Fibroblast of peridontal ligament (primary cell): ENCODE measurements at regions not wholly inside any gene's neighbourhood (a gene's known extent, or its start where the extent isn't known, plus 50 kb on each side); places are given as distances from the start of the nearest gene placed in this dataset.

Experiments used
- DNase-seq: peaks from one replicate; pipeline ENCODE4 v3.0.0-alpha.2; 2010; ENCODE audit errors: extremely low read depth

GRCh38 chr12:111040690-111041089 lies 120.3 kb upstream of the MYL2 start:
- no peak for DNase-seq

GRCh38 chr12:111038941-111039340 lies 118.6 kb upstream of the MYL2 start:
- no peak for DNase-seq

GRCh38 chr12:111038077-111038476 lies 117.7 kb upstream of the MYL2 start:
- no peak for DNase-seq

GRCh38 chr12:111037047-111037446 lies 116.7 kb upstream of the MYL2 start:
- no peak for DNase-seq

- DNase-seq: no peak
These were observed 115.4 kb upstream of the MYL2 start for GRCh38 chr12:111035578-111036301.

- DNase-seq: no peak
These were observed 114.7 kb upstream of the MYL2 start for GRCh38 chr12:111034886-111035577.

- no peak for DNase-seq
These were observed 113.9 kb upstream of the MYL2 start, which contains the start of gene CUX2 for GRCh38 chr12:111034083-111034885. TSS of gene CUX2 (plus strand) at chr12:111034165.

GRCh38 chr12:111033281-111034082 lies 113.1 kb upstream of the MYL2 start:
- DNase-seq: no peak

- no peak for DNase-seq
These were observed 112.2 kb upstream of the MYL2 start for GRCh38 chr12:111032591-111032919.

- DNase-seq: no peak
These were observed 111.7 kb upstream of the MYL2 start for GRCh38 chr12:111031916-111032590.

- DNase-seq: no peak
These were observed 110.4 kb upstream of the MYL2 start for GRCh38 chr12:111030800-111031199.

GRCh38 chr12:111029732-111030131 lies 109.4 kb upstream of the MYL2 start:
- DNase-seq: no peak

GRCh38 chr12:111029305-111029704 lies 108.9 kb upstream of the MYL2 start:
- no peak for DNase-seq

- DNase-seq: no peak
These were observed 108.5 kb upstream of the MYL2 start for GRCh38 chr12:111028830-111029229.

GRCh38 chr12:111027431-111027830 lies 107.1 kb upstream of the MYL2 start:
- no peak for DNase-seq

- no peak for DNase-seq
These were observed 105.5 kb upstream of the MYL2 start for GRCh38 chr12:111025792-111026430.

- no peak for DNase-seq
These were observed 104.9 kb upstream of the MYL2 start for GRCh38 chr12:111025301-111025700.

GRCh38 chr12:111024205-111024801 lies 103.9 kb upstream of the MYL2 start:
- no peak for DNase-seq

- DNase-seq: no peak
These were observed 102.0 kb upstream of the MYL2 start for GRCh38 chr12:111022386-111022785.

- no peak for DNase-seq
These were observed 94.2 kb upstream of the MYL2 start for GRCh38 chr12:111014547-111014946.
